GM21786 (cell line): ENCODE measurements at regions not wholly inside any gene's neighbourhood (a gene's known extent, or its start where the extent isn't known, plus 50 kb on each side); places are given as distances from the start of the nearest gene placed in this dataset.
"Not testable (repeated sequence)": the region's sequence is repeated elsewhere in the genome, so short reads cannot be mapped to it uniquely, and the experiment has no call there.

Experiments
- ATAC-seq: cut with Tn5 transposase; IDR thresholded peaks from one replicate; pipeline ENCODE4 v1.9.1; 2021; ENCODE audit not compliant: unreplicated experiment

- ATAC-seq, result no peak
Observed at GRCh38 chr3:163722405-163722804, 1355.9 kb downstream of the SI start.

- ATAC-seq, result no peak
Observed at GRCh38 chr3:163721596-163721995, 1356.7 kb downstream of the SI start.

GRCh38 chr3:163717377-163717776 lies 1360.9 kb downstream of the SI start:
- ATAC-seq, result no peak

GRCh38 chr3:163708428-163708827 lies 1369.9 kb downstream of the SI start:
- no peak for ATAC-seq

DNA sequence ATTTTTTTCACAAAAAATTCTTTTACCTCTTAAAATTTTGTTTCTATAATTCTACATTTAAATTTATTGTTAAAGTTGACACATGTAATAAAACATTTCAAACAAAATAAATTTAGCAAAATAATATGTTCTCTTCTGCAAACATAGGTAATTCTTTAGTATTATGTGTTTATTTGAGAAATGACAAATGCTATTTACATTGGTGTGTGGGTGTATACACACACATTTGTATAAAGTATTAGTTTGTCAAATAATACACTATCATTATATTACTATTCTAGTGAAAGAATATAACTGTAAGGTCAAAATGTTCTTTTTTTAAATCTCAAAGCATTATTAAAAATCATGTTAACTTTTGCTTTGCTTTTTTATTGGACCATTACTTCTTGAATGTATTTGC lies 1370.6 kb downstream of the SI start:
- ATAC-seq, result no peak

DNA sequence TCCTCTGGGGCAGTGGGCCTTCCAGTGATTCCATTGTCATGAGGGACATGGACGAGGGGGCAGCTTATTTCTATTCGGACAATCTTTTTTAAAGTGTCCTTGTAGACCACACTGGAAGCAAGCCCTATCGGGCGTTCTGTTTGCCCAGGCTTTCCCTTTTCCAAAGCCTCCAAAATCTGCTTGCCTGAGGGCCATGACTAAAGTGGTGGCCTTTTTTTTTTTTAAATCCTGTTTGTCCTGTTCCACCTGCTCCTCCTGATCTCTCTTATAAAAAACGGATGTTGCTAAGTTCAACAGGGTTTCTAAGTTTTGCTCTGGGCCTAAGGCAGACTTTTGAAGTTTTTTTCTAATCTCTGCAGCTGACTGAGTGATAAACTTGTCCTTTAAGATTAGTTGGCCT lies 1380.1 kb downstream of the SI start:
- not testable (repeated sequence) for ATAC-seq

GRCh38 chr3:163692494-163692893 lies 1385.8 kb downstream of the SI start:
- no peak for ATAC-seq

DNA sequence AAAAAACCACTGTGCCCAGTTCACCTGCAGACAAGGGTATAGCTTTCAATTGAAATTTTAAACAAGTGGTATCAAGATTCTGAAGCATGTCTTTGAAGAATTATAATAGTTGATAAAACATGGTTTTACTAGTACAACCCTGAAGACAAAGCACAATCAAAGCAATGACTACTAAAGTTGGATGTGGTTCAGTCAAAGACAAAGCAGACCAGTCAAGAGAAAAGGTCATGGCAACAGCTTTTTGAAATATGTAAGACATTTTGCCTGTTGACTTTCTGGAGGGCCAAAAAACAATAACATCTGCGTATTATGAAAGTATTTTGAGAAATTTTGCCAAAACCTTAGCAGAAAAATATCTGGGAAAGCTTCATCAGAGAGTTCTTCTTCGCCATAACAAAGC lies 1393.6 kb downstream of the SI start:
- no peak for ATAC-seq

DNA sequence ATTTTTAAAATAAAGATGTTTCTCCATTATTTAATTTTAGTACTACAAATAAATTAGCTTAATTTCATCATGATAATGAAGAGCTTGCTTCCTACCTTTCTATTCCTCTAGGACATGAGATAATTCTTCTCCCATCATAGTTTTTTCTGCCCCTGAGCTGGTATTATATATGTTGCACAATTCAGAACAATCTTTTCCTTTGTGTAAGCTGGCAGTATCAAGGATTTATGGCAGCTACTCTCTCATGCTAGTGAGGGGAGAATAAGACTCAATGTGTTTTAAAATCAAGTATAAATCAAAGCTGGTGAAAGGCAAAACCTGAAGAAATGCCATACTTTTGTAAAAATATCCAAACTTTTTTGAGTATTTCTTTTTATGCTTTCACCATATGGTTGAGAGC lies 1405.3 kb downstream of the SI start:
- no peak for ATAC-seq

- ATAC-seq, result no peak
Observed at GRCh38 chr3:163671201-163671600, 1407.1 kb downstream of the SI start.

DNA sequence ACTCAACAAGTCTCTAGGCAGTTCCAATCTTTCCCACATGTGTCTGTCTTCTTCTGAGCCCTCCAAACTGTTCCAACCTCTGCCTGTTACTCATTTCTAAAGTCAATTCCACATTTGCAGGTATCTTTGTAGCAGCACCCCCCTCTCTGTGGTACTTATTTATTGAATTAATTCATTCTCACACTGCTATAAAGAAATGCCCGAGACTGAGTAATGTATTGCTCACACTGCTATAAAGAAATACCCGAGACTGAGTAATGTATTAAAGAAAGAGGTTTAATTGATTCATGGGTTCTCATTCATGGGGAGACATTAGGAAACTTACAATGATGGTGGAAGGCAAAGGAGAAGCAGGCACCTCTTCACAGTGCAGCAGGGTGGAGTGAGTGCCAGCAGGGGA lies 1413.8 kb downstream of the SI start:
- no peak for ATAC-seq

GRCh38 chr3:163657088-163657487 lies 1421.2 kb downstream of the SI start:
- no peak for ATAC-seq

DNA sequence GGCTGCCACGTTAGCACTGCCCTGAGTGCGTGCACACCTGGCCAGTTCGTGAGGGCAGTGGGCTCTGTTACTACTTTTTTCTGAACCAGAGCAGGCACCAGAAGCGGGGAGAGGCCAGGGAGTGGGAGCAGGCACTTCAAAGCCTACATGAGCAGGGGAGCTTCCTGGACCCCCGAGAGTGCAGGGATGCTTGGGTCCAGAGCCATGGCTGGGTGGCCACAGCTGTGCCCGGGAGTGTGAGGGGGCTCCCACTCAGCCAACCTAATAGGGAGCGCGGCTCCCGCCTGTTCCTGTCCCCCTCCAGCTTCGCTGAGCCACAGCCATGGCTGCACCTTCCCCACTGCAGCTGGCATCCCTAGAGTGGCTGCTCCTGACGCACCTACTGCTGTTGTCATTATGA lies 1423.3 kb downstream of the SI start:
- ATAC-seq, result no peak

DNA sequence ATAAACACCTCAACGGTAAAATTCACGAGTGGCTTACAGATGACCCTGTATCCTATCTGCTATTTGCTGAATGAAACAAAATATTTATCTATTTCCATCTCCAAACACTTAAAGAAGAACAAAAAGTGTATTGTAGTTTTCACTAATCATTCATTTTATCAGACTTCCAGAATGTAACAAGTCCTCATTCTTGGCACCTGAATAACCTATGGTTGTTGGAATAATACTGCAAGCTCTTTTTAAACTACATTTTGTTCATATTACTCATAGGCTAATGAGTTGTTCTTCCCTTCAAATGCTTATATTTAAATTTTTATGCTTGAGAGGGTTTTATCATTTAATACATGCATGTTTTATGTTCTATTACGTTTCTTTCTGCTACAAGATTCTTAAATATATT lies 1434.1 kb downstream of the SI start:
- no peak for ATAC-seq

- no peak for ATAC-seq
Observed at GRCh38 chr3:163632722-163633121, 1445.6 kb downstream of the SI start.

DNA sequence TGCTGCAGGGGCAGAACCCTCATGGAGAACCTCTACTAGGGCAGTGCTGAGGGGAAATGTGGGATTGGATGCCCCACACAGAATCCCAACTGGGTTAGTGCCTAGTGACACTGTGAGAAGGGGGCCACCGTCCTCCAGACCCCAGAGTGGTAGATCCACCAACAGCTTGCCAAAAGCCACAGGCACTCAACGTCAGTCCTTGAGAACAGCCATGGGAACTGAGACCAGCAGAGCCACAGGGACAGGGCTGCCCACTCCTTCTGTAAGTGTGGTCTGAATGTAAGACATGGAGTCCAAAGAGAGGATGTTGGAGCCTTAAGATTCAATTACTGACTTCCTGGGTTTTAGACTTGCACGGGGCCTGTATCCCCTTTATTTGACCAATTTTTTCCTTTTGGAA lies 1451.5 kb downstream of the SI start:
- ATAC-seq, result no peak

DNA sequence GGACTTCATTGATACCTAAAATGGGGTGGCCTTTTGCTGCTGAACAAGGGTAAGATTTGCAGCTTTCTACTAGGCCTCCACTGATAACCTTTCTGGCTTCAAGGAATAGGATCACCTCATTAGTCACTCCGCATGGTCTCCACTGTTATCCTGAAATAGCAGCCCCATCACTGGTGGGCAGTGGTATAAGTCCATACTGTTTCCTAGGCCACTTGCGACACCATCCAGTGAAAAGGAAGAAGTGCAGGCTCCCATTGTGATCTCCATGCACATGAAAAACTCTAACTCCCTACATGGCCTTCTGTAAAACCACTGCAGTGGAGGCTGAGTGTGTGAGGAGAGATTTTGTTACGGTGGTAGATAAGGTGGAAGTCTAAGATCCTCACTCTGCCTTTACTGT lies 1455.9 kb downstream of the SI start:
- no peak for ATAC-seq

- no peak for ATAC-seq
Observed at GRCh38 chr3:163614886-163615285, 1463.4 kb downstream of the SI start.

- ATAC-seq, result no peak
Observed at GRCh38 chr3:163605915-163606314, 1472.4 kb downstream of the SI start.

- ATAC-seq, result no peak
Observed at GRCh38 chr3:163601426-163601825, 1476.9 kb downstream of the SI start.

- no peak for ATAC-seq
Observed at GRCh38 chr3:163587342-163587741, 1491.0 kb downstream of the SI start.

DNA sequence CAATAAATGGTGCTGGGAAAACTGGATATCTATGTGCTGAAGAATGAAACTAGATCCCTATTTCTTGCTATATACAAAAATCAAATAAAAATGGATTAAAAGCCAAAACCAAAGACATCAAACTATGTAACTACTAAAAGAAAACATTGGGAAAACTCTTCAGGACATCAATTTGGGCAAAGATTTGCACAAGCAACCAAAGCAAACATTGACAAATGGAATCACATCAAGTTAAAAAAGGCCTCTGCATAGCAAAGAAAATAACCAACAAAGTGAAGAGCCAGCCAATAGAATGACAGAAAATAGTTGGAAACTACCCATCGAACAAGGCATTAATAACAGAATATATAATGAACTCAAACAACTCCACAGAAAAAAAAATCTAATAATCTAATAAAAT lies 1495.3 kb downstream of the SI start:
- no peak for ATAC-seq

GRCh38 chr3:163577271-163577670 lies 1501.0 kb downstream of the SI start:
- ATAC-seq, result no peak

DNA sequence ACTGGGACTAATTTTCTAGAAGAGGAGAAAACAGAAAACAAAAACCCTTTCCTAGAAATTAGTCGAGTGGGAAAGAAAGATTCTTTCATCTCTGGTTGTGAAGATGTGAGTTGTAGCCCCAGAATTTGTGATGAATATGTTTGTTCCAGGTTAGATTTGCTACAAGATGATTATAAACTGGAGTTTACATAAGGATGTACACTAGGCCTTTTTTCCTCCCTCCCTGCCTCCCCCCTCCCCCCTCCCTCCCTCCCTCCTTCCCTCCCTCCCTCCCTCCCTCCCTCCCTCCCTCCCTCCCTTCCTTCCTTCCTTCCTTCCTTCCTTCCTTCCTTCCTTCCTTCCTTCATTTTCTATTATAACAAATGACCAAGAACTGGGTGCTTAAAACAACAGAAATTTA lies 1502.0 kb downstream of the SI start:
- no peak for ATAC-seq
